NCI-H345 (cell line): ENCODE measurements at regions not wholly inside any gene's neighbourhood (a gene's known extent, or its start where the extent isn't known, plus 50 kb on each side); places are given as distances from the start of the nearest gene placed in this dataset.

Experiments
- DNase-seq: peaks from one replicate; lab custom pipeline; 2025; lab: John Stamatoyannopoulos, UW

DNA sequence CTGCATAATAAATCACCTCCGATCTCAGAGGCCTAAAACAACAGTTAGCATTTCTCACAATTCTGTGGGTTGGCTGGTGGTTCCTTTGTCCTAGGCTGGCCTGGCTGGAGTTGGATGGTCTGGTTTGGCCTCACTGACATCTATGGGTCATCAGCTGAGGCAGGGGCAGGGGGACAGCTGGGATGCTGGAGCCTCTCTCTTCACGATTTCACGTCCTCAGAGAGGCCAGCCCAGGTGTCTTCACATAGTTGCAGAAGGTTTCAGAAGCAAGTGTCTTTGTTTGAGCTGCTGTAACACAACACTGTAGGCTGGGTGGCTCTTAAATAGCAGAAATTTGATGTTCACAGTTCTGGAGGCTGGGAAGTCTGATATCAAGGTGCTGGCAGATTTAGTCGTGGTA, 155.5 kb upstream of the CACNA1E start:
- DNase-seq: no peak

DNA sequence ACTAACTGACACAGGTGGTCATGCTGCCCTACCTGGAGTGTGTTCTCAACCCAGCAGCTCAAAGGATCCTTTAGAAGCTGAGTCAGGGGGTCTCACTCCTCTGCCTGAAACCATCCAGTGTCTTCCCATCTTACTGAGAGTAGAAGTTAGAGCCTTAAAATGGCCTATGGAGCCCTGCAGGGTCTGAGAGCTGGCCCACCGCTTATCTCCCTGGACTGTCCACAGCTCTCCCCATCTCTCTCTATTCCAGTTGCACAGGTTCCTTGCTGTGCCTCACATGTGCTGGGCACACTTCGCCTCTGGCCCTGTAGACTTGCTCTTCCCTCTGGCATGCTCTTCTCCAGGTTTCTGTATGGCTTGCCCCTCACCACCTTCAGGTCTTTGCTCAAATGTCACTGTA, 148.6 kb upstream of the CACNA1E start:
- DNase-seq: no peak

DNA sequence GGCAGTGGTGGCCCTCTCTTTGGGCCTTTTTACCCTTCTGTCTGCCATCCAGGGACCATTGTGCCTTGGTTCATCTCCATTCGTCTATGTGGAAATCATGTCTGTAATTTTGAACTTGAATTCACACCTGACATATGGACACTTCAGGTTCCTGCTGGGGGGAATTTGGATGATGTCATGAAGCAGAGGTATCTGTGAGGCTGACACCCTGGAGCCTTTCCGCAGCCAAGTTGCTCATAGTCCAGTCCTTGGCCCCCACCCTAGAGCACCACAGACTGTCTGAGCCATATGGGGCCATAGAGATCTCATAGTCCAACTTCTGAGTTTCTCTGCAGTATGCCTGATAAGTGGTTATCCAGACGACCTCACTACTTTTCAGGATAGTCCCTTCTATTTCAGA, 147.7 kb upstream of the CACNA1E start:
- no peak for DNase-seq

DNA sequence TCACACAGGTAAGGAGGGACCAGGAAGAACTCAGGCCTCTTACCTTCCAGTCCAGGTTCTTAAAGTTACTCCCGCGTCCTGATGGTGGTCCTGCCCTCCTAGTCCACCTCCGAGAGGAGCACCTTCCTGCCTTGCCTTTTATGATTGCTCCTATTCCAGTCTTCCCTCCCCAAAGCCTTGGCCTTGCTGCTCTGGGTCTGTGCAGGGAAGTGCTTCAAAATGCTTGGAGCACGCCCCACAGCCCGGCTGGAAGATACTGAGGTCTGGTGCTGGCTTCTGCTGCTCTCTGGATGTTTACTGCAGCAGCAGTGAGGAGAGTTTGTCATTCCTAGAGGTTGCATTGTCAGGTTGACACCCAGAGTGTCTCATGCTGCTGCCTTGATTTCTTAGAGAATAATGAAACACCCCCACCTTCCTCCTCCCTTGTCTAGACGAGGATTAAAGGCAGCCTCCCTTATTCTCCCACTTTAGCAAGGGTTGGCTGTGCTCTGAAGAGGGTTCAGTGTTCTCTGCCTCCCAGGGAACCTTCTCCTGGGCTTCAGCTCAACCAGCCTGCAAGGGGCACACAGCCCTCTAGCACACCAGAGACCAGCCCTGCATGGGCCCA, 142.2 kb upstream of the CACNA1E start:
- no peak for DNase-seq

DNA sequence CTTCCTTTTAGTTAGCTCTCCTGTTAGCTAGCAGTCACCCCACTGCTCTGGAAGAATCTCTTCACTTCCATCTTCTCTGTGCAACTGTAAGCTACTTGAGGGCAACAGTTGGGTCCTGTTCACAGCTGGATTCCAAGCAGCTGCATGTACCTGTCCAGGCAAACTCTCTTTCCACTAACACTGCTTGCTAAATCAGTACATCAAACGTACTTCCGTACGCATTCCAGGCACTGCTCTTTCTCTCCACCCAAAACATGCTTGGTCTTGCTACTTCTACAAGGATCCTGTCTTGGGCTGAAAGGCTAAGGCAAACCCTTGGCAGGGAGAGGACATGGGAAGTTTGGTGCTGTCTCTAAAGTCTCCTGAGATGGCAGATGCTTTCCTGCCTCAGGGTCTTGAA, 139.2 kb upstream of the CACNA1E start:
- no peak for DNase-seq

DNA sequence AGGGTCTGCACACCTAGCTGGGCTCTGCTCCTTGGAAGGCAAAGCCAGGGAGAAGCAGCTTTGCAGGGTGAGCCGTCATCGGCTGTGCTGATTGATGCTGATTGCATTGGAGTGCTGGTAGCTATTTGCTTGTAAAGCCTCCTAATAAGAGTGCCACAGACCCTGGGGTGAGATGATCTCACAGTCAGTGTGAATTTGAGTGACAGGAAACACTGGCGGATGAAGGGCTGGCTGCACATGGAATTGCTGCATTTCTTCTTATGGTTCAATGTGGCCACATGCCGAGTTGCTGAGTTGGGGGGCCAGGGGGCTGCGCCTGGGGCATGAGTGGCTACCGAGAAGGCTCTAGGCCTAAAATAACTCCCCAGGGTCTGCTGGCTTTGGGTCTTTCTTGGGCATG, 138.2 kb upstream of the CACNA1E start:
- DNase-seq: no peak

DNA sequence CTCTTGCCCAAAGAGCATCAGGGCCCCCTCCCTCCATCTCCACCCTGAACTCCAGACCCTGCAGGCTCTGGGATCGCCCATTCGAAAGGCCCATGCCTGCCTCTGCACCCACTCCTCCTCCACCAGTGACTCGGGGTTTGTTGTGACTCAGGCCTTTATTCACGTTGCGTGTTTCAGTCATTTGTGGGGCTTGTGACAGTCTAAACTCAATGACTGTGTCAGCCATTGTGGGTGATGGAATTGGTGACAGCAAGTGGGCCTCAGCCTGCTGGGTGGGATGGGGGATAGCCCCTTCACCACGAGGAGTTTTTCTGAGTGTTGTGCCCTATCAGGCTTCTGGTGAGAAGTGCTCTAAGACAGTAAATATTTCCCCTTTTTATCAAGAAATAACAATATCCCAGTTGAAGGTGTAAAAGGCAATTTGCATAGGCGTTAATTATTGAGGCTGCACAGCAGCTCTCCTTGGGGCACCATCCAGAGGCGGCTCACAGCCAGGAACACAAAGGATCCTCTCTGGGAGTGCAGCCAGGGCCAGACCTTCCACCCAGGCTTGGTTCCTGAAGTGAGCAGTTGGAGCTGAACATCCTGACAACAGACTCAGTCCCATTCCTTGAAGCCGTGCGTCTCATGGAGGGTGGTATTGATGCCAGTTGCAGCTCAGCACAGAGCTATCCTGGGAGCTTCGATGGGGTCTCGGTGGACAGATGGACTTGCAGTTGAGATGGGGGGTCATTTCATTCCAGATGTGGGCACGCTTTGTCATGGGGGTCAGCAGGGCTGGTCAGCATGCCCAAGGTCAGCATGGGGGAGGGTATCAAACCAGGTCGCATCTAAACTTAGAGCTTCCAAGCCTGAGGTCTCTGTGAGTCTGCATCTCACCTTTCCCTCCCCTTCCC, 135.6 kb upstream of the CACNA1E start:
- DNase-seq: no peak

DNA sequence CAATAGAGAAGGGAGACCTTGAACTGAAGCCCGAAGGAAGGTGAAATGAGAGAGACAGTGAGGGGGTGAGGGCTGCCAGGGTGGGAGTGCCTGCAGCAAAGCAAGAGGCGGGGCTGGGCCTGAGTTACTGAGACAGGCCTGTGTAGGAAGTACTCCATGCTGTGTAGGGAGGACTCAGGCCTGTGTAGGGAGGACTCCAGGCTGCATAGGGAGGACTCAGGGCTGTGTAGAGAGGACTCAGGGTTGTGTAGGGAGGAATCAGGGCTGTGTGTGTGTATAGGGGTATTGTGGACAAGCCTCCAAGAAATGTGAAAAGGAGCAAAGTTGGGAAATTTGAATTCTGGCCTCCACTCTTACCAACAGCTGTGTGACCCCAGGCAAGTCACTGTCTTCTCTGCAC, 133.8 kb upstream of the CACNA1E start:
- no peak for DNase-seq

DNA sequence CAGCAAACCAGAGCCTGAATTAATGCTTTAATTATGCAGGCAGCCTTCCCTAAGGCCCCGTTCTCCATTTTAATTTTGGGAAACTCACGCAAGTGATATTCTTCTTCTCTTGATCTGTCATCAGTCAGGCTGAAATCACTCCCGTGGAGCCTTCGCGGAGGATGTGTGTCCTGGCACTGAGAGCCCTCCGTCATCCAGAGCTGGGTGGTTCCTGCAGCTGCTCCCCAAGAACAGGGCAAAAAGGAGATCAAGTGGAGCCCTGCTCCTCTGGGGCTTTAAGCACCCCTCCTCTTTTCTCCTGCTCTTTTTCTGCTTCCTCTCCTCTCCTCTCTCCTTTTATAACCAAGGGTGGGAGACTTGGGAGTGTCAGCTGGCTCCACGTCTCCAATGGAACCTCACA, 133.2 kb upstream of the CACNA1E start:
- DNase-seq: no peak

DNA sequence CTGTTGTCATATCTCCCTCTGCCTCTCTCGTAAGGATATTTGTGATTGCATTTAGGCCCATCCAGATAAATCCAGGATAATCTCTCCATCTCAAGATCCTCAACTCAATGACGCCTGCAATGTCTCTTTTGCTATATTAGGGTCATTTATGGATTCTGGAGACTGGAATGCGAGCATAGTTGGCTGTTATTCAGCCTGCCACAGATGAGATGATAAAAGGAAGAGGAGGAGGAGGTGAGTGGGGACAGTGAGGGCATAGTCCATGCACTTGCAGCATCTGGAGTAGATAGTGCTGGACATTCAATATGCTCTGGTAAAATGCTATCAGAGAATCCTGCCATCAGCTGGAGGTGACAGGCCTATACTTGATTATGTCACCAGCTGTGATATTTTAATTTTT, 131.6 kb upstream of the CACNA1E start:
- no peak for DNase-seq

DNA sequence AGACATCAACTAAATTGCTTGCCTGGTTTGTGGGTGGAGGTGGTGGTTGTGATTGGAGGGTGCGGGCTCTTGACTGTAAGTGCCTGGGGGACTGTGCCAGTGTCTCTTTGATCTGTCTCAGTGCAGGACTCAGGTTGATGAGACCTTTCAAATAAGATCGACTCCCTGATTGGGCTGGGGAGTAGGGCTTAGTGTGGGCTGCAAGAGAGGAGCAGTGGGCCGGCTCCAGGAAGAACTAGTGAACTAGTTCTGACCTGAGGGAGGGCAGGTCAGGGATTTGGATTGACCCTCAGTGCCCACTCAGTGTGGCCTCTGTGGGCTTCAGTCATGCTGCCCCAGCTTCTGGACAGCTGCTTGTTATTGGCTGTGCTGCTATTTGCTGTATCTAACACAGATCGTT, 130.6 kb upstream of the CACNA1E start:
- no peak for DNase-seq

DNA sequence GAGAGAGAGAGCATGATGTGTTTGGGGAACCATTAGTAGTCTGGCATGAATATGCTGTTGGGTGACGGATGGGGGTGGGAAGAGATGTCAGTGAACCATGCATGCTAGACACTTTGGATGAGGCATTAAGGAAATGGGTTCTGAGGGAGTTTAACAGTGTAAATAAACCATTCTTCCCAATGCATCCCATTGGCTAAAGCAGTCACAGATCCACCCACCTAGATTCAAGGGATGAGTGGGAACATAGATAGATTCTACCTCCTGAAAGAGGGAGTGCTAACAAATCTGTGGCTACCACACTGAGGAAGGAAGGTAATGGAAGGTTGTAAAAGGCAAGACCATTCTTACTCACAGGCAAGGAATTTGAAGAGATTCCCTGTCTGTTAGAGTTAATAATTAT, 129.8 kb upstream of the CACNA1E start:
- DNase-seq: no peak

DNA sequence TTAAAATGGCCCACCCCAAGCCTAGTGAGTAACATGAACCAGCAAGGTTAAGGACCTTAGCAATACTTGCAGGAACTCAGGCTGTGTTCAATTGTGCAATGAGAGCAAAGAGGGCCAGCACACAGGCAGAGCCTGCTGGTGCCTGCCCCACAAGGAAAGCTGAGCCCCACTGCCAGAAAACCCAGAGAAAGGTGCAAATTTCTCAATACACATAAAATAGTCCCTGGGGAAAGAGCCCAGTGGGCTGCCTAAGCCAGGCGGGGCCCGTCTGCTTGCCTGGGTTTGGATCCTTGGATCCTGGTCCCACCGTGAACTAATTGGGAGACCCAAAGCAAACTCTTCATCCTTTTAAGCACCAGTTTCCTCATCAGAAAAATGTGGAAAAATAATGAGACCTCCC, 128.5 kb upstream of the CACNA1E start:
- no peak for DNase-seq

DNA sequence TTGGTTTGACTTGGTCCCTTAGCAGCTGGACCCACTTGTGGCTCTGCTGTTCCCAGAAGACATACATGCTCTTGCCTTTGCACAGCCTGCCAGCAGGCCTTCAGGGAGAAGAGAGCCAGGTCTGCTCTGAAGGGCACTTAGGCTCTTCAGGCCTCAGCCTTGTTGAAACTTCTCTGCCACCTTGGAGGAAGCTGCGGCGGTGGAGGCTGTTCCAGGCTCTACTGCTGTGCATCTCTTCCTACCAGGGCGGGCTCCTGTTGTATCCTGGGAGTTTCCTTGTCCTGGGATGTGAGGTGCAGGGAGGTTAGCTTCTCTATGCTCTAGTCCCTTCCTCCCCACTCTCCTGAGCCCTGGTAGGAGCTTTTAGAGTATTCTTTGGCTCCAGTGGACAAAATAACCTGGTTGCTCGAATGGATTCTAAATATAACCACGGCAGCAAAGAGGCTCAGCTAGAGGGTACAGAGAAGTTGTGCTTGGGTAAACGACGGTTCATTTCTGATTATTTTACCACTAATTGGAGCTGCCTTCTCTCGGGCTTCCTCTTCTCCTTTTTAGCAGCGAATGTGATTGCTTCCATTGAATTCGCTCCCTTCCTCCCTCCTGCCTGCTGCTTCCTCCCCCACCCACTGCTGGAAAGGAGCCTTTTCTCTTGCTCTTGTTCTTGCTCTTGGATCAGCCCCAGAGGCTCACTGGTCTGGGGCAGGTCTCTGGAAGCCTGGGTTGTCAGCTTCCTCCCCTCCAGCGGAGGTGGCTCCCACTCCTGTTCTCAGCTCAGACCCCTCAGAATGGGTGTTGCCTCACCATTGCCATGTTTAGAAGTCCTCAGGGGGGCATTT, 126.6 kb upstream of the CACNA1E start:
- no peak for DNase-seq

DNA sequence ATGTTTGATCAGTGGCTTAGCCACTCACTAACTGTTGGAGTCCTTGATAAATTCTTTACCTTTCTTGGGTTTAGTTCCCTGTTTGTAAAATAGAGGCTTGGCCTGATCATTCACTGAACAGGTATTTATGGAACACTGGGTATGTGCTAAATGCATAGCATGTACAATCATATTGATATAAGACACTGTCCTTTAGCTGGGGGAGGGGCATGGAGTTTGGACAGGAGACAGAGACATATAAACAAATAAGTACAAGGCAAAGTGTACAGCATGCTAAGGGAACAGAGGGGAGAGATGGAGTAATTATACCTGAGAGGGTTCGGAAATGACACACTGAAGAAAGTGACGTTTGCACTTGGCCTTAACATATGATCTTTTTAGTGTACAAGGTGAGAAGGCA, 124.3 kb upstream of the CACNA1E start:
- DNase-seq: no peak

DNA sequence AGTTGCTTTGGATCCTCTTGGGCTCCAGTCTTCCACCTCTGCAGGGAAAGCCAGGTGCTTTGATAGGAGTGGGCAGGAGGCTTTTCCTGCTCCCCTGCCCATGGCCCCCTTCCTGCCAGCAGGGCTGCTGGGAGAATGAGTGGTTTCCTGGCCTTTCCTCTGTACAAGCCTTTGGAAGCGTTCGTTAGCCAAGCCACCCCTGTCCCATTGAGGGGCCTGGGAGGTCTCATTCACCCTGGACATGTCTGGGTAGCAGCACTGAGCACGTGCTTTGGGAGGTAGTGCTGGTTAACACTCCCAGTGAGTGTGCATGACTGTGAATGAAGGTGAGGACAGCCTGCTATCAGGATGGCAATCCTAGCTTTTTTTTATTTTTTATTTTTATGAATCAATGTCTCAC, 118.5 kb upstream of the CACNA1E start:
- DNase-seq: no peak

DNA sequence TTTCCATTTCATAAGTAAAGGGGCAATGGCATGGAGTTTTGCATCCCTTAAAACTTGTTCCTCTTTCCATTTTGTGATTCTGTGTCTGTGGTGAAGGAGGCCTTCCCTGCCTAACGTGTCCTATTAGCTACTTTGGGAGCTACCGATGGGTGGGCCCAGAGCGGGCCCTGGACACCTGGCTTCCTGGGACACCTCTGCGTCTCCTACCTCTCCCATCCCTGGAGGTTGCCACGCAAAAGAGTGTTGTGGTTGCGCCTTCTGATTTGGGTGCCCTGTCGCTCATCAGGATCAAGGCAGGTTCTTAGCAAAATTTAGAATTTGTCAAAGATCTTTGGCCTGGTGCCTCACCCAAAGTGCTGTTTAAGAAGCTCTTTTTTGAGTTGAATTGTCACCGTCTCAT, 116.4 kb upstream of the CACNA1E start:
- no peak for DNase-seq

DNA sequence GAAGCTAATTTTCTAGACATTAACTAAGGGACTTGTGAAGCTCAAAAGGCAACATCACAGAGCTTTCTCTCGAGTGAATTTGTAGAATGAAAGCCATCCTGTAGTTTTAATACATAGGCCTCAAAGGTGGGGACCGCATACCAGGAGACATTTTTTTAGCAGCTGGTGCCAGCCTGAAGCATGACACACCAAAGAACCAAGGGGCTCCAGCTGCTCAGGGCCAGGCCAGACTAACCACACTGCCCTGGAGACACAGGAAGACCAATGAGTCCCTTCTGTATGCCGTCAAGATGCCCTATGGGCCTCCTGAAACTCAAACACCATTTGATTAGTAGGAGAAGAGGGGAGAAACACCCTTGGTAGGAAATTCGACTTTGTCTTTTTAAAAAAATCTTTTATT, 113.9 kb upstream of the CACNA1E start:
- no peak for DNase-seq

DNA sequence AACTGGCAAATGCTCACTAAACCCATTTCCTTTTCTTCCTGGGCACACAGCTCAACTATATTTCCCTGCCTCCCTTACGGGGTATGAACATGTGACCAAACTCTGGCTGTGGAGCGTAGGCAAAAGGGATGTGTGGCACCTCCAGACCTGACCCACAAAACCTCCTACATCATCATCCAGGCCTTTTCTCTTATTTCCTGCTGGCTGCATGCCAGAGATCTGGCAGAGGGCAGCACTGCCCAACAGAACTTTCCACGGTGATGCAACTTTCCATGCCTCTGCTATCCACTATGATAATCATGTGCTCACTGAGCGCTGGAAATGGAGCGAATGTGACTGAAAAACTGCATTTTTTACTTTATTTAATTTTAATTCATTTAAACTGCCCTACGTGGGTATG, 99.6 kb upstream of the CACNA1E start:
- no peak for DNase-seq

DNA sequence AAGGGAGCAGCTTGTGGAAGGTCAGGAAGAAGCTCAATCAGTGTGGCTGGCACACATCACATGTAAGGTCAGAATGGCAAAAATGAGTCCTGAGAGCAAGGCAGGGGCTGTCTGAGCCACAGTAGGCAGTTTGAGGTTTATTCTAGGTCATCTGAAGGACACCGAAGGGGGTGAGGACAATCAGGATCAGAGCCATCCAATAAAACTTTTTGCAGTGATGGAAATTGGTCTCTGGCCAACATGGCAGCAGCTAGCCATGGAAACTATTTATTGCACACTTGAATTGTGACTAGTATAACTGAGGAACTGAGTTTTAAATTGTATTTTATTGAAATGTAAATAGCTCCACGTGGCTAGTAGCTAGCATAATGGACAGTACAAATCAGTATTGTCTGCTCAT, 97.0 kb upstream of the CACNA1E start:
- DNase-seq: no peak

DNA sequence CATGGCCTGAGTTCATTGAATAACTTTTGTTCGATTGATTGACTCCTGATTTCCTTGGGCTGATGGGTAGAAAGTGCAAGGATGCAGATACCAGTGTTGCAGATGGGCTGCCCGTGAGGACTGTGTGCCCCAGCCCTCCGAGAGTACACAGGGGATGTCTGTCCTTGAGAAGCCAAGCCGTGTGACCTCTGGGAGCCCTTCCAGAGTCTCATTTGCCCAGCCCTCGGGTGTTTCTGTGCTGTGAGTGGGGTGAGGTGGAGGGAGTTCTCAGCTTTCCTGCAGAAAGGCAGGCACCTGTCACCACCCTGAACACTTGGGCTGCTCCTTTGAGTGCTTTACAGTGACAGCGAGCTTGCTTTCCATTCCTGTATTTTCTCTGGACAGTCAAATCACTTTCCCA, 96.4 kb upstream of the CACNA1E start:
- no peak for DNase-seq

DNA sequence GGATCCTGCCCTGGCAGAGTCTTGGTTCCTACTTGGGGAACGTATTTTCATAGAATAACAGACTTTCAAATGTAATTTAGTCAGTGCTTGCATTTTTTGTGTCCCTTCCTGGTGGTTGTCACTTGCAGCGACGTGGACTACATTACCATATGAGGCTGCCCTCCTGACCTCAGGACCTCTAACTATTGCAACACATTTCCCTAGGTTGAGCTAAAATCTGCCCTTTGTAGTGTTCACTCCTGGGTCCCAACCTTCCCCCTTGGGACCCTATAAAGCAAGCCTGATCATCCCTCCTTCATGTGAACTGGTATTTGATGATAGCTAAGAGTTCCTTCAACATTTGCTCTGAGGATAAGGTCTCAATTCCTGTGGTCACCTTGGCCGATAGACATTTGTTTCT, 95.6 kb upstream of the CACNA1E start:
- no peak for DNase-seq
